A549 (cell line): ENCODE measurements at regions not wholly inside any gene's neighbourhood (a gene's known extent, or its start where the extent isn't known, plus 50 kb on each side); places are given as distances from the start of the nearest gene placed in this dataset.

Experiments used
- ATAC-seq, 2 experiments: fragments of 200-7000 bp in 1 of 2; fragments of >200 bp in 1 of 2; cut with Nextera tagmentation in 1 of 2; cut with Tn5 transposase in 1 of 2; 3 replicates each; pipeline versions ENCODE4 v1.8.0 to v1.9.1; 2018 to 2020; ENCODE audit warnings: mild to moderate bottlenecking in 1 of 2, moderate library complexity in 1 of 2
- CTCF ChIA-PET: fragments of 300-600 bp; sonication (Branson Sonifier 250); formaldehyde crosslinking; extraction: SDS; loops from one replicate; lab custom pipeline; 2021; ENCODE audit warnings: antibody characterized with exemption, inconsistent platforms; lab: Yijun Ruan, JAX
- POLR2A ChIA-PET: fragments of 350-600 bp; formaldehyde crosslinking; extraction: SDS; loops from one replicate; lab custom pipeline; 2021; ENCODE audit warnings: antibody characterized with exemption, inconsistent platforms; lab: Yijun Ruan, JAX
- DNase-seq, 2 experiments: peaks; one replicate each; pipeline versions ENCODE4 v3.0.0 to v3.0.0-alpha.2; 2011 to 2016; ENCODE audit warnings: low read depth in 1 of 2, low spot score in 1 of 2
- FAIRE-seq: peaks from 2 replicates; lab custom pipeline; 2011; peaks lifted over from hg19 to GRCh38; lab: Jason Lieb, UNC
- H3K27ac ChIP-seq, 2 experiments: fragments of >200 bp; sonication (Bioruptor Twin); formaldehyde crosslinking; 3 replicates each; pipeline ENCODE4 v1.5.1; 2016 to 2017
- H3K4me1 ChIP-seq: fragments of >200 bp; sonication (Bioruptor Twin); formaldehyde crosslinking; 3 replicates; pipeline ENCODE4 v1.6.1; 2016
- H3K4me2 ChIP-seq: fragments of >200 bp; sonication (Bioruptor Twin); formaldehyde crosslinking; 3 replicates; pipeline ENCODE4 v1.6.1; 2016
- H3K4me3 ChIP-seq: fragments of >200 bp; sonication (Bioruptor Twin); formaldehyde crosslinking; 3 replicates; pipeline ENCODE4 v1.5.1; 2016
- H3K9me3 ChIP-seq: fragments of >200 bp; sonication (Bioruptor Twin); formaldehyde crosslinking; 3 replicates; pipeline ENCODE4 v1.6.1; 2016
- BHLHE40 ChIP-seq: IDR thresholded peaks from 2 replicates; pipeline ENCODE4 v1.6.1; 2012; ENCODE audit warnings: low read depth, low read length, inconsistent platforms
- CBX2 ChIP-seq: fragments of 200-600 bp; sonication (generic); IDR thresholded peaks from 2 replicates; pipeline ENCODE4 v1.6.1; 2016; ENCODE audit warnings: low read depth, mild to moderate bottlenecking, borderline replicate concordance
- CBX8 ChIP-seq: fragments of 200-600 bp; sonication (generic); IDR thresholded peaks from 2 replicates; pipeline ENCODE4 v1.6.1; 2016
- CHD2 ChIP-seq: fragments of 150-350 bp; IDR thresholded peaks from 2 replicates; pipeline ENCODE4 v1.6.1; 2014; ENCODE audit warnings: low read length; ENCODE audit not compliant: partially characterized antibody
- EHF ChIP-seq: fragments of 250-450 bp; sonication (Bioruptor Pico); IDR thresholded peaks from 2 replicates; pipeline ENCODE4 v1.5.0; 2020; ENCODE audit warnings: mild to moderate bottlenecking
- EP300 ChIP-seq, 2 experiments: fragments of >200 bp; sonication (Bioruptor Twin); formaldehyde crosslinking; IDR thresholded peaks; 2 replicates in 1 of 2; 3 replicates in 1 of 2; pipeline ENCODE4 v1.6.1; 2016 to 2017
- FOXS1 ChIP-seq: fragments of 250-450 bp; sonication (Bioruptor Pico); IDR thresholded peaks from 2 replicates; pipeline ENCODE4 v1.5.0; 2020; ENCODE audit warnings: mild to moderate bottlenecking, moderate library complexity
- HDAC2 ChIP-seq: fragments of 200-600 bp; sonication (generic); IDR thresholded peaks from 2 replicates; pipeline ENCODE4 v1.6.1; 2016
- HES2 ChIP-seq: fragments of >200 bp; sonication (Bioruptor Twin); formaldehyde crosslinking; IDR thresholded peaks from 2 replicates; pipeline ENCODE4 v1.6.1; 2016
- HMGXB4 ChIP-seq: fragments of 250-450 bp; sonication (Bioruptor Pico); IDR thresholded peaks from 2 replicates; pipeline ENCODE4 v1.5.0; 2021; ENCODE audit warnings: mild to moderate bottlenecking, moderate library complexity, borderline replicate concordance
- HOXB5 ChIP-seq: fragments of 250-450 bp; sonication (Bioruptor Pico); IDR thresholded peaks from 2 replicates; pipeline ENCODE4 v1.5.0; 2020; ENCODE audit warnings: mild to moderate bottlenecking, moderate library complexity
- JUNB ChIP-seq: fragments of >200 bp; sonication (Bioruptor Twin); formaldehyde crosslinking; IDR thresholded peaks from 2 replicates; pipeline ENCODE4 v1.6.1; 2016
- KDM1A ChIP-seq: fragments of 200-600 bp; sonication (generic); IDR thresholded peaks from 2 replicates; pipeline ENCODE4 v1.6.1; 2016; ENCODE audit warnings: low read depth, mild to moderate bottlenecking
- KDM5A ChIP-seq: fragments of 200-600 bp; sonication (generic); IDR thresholded peaks from 2 replicates; pipeline ENCODE4 v1.6.1; 2016; ENCODE audit warnings: antibody characterized with exemption, mild to moderate bottlenecking
- MYC ChIP-seq: IDR thresholded peaks from 2 replicates; pipeline ENCODE4 v1.6.1; 2012; ENCODE audit warnings: mild to moderate bottlenecking, inconsistent platforms, low read length, improper control_type of control experiment, borderline replicate concordance
- NR3C1 ChIP-seq: fragments of >200 bp; sonication (Bioruptor Twin); formaldehyde crosslinking; IDR thresholded peaks from 3 replicates; pipeline ENCODE4 v1.6.1; 2017
- RFX5 ChIP-seq: fragments of 450-650 bp; IDR thresholded peaks from 2 replicates; pipeline ENCODE4 v1.7.1; 2014; ENCODE audit warnings: antibody characterized with exemption, mild to moderate bottlenecking, moderate library complexity
- SREBF2 ChIP-seq: fragments of 450-650 bp; IDR thresholded peaks from 2 replicates; pipeline ENCODE4 v1.6.1; 2014; ENCODE audit warnings: mild to moderate bottlenecking, moderate library complexity
- ZC3H11A ChIP-seq: fragments of 450-650 bp; IDR thresholded peaks from 2 replicates; pipeline ENCODE4 v1.6.1; 2014; ENCODE audit warnings: antibody characterized with exemption, mild to moderate bottlenecking
- WGBS: methylation state at CpG from one replicate; pipeline ENCODE4 v1.1.6; 2017; ENCODE audit errors: missing lambda C conversion rate; 5-methylcytosine and 5-hydroxymethylcytosine counted together
- TF ChIP-seq, protein P1 (sequence below): fragments of 200-600 bp; sonication (generic); IDR thresholded peaks from 2 replicates; pipeline ENCODE4 v1.6.1; 2016; ENCODE audit warnings: antibody characterized with exemption, mild to moderate bottlenecking, moderate library complexity
- TF ChIP-seq, protein P2 (sequence below): fragments of 250-450 bp; sonication (Bioruptor Pico); IDR thresholded peaks from 2 replicates; pipeline ENCODE4 v1.5.0; 2020; ENCODE audit warnings: low read depth, mild to moderate bottlenecking, moderate library complexity
- TF ChIP-seq, protein P3 (sequence below): fragments of 150-350 bp; IDR thresholded peaks from 2 replicates; pipeline ENCODE4 v1.6.1; 2014; ENCODE audit warnings: low read depth, mild to moderate bottlenecking, low read length
- TF ChIP-seq, protein P4 (sequence below): fragments of 450-650 bp; IDR thresholded peaks from 2 replicates; pipeline ENCODE4 v1.6.1; 2014; ENCODE audit warnings: antibody characterized with exemption

DNA sequence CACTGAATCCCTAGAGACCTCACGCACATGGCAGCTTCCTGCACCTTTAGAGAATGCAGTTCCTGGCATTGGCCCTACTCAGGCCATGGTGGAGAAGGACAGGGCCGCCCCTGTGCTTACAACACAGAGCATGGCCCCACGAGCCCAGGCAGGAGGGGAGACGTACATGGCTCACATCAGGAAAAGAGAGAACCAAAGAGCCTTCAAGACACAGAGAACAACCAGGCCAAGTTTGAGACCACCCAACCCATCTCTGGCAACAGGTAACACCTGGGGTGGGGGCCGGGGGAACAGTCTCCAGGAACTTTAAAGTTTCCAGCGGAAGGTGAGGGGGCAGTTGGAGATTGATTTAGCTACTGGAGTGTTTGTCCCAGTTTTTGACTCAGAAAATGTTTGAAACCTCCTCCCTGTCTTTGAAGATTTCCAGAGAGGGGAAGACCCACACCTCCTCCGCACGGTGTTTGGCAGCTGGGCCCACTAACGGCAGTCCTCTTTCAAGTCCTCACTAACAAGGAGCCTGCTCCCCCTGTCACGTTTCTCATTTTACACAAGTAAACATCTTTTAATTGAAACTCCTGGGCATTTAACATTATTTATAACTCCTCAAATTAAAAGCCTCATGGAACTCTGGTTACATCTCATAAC lies 1423.8 kb downstream of the TBC1D22A start:
- no peak for TF ChIP-seq RFX5
- no peak for TF ChIP-seq EHF (CRISPR knock-in tag)
- no peak for TF ChIP-seq HOXB5
- TF ChIP-seq CHD2 = no peak
- TF ChIP-seq FOXS1 (CRISPR knock-in tag) = no peak
- TF ChIP-seq HES2 = no peak
- TF ChIP-seq KDM1A = no peak
- TF ChIP-seq HDAC2 = no peak
- no peak for TF ChIP-seq MYC
- TF ChIP-seq, protein P1, sequence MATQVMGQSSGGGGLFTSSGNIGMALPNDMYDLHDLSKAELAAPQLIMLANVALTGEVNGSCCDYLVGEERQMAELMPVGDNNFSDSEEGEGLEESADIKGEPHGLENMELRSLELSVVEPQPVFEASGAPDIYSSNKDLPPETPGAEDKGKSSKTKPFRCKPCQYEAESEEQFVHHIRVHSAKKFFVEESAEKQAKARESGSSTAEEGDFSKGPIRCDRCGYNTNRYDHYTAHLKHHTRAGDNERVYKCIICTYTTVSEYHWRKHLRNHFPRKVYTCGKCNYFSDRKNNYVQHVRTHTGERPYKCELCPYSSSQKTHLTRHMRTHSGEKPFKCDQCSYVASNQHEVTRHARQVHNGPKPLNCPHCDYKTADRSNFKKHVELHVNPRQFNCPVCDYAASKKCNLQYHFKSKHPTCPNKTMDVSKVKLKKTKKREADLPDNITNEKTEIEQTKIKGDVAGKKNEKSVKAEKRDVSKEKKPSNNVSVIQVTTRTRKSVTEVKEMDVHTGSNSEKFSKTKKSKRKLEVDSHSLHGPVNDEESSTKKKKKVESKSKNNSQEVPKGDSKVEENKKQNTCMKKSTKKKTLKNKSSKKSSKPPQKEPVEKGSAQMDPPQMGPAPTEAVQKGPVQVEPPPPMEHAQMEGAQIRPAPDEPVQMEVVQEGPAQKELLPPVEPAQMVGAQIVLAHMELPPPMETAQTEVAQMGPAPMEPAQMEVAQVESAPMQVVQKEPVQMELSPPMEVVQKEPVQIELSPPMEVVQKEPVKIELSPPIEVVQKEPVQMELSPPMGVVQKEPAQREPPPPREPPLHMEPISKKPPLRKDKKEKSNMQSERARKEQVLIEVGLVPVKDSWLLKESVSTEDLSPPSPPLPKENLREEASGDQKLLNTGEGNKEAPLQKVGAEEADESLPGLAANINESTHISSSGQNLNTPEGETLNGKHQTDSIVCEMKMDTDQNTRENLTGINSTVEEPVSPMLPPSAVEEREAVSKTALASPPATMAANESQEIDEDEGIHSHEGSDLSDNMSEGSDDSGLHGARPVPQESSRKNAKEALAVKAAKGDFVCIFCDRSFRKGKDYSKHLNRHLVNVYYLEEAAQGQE = no peak
- TF ChIP-seq EP300 (IDR thresholded peaks at IDR 0.05) = no peak
- no peak for TF ChIP-seq CBX8
- no peak for TF ChIP-seq HMGXB4 (CRISPR knock-in tag)
- no peak for TF ChIP-seq BHLHE40
- TF ChIP-seq CBX2 = no peak
- no peak for TF ChIP-seq KDM5A
- TF ChIP-seq NR3C1 = no peak
- no peak for TF ChIP-seq ZC3H11A
- TF ChIP-seq, protein P2, sequence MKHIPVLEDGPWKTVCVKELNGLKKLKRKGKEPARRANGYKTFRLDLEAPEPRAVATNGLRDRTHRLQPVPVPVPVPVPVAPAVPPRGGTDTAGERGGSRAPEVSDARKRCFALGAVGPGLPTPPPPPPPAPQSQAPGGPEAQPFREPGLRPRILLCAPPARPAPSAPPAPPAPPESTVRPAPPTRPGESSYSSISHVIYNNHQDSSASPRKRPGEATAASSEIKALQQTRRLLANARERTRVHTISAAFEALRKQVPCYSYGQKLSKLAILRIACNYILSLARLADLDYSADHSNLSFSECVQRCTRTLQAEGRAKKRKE (CRISPR knock-in tag) = no peak
- Histone ChIP-seq H3K4me3 (no peak overlapping the region), H3K4me1 (peaks cover 16% of the 10 kb centered on the region), H3K9me3 (peaks cover 10% of the 10 kb centered on the region; the same call in 1 of the 3 replicates), H3K4me2 (no peak overlapping the region), H3K27ac (no peak overlapping the region)
- ChIA-PET CTCF (no interaction called here), POLR2A (no interaction called here)
- DNase-seq (no peak), FAIRE-seq (no peak), ATAC-seq (no peak)
- WGBS = 75% methylated on average over 8 of the region's 10 CpGs

DNA sequence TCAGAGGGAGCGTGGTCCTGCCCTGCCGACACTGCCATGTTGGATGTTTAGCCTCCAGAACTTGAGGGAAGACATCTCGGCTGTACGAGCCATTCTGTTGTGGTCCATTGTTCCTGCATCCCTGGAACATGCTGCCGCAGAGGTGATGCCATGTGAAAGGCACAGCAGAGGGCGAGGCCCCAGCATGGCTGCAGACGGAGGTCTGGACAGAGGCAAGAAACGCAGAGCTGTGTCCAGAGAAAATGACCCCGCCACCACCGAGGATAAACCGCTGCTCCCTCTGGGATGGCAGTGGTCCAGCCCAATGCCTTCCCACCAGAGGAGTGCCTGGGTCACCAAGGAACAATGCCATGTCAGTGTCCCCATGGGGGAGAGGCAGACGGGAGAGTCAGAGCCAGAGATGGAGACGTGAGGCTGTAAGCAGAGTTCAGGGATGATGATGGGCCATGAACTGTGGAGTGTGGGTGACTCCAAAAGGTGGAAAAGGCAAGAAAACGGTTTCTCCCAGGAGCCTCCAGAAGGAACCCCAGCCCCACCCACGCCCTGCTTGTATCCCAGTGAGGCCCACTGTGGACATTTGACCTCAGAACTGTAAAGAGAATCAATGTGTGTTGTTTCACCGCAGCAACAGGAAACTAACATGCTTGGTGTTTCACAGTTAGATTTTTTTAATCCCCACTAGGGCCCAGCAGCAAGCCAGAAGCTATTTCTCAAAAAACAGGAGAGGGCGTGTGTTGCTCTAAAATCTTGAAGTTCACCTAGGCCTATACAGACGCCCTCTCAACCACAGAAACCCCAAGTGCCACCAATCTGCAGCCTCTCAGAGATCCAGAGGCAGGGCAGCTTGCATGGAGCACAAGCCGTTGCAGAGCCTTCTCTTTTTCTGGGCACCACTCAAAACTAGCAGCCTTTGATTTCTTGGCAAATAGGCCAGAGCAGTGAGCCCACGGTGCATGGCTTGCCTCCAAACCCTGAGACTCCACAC lies 1422.9 kb downstream of the TBC1D22A start:
- Histone ChIP-seq H3K4me1 (peaks cover 16% of the 10 kb centered on the region), H3K4me3 (no peak overlapping the region), H3K4me2 (no peak overlapping the region), H3K9me3 (peaks cover 2% of the 10 kb centered on the region; the same call in 1 of the 3 replicates), H3K27ac (no peak overlapping the region)
- CTCF ChIA-PET = no interaction called here
- 86% methylated on average over 16 of the region's 20 CpGs for WGBS
- POLR2A ChIA-PET = no interaction called here
- FAIRE-seq (no peak), DNase-seq (no peak), ATAC-seq (no peak)
- no peak for TF ChIP-seq SREBF2
- no peak for TF ChIP-seq KDM5A
- TF ChIP-seq, protein P1 = no peak
- TF ChIP-seq JUNB = no peak
- TF ChIP-seq, protein P3, sequence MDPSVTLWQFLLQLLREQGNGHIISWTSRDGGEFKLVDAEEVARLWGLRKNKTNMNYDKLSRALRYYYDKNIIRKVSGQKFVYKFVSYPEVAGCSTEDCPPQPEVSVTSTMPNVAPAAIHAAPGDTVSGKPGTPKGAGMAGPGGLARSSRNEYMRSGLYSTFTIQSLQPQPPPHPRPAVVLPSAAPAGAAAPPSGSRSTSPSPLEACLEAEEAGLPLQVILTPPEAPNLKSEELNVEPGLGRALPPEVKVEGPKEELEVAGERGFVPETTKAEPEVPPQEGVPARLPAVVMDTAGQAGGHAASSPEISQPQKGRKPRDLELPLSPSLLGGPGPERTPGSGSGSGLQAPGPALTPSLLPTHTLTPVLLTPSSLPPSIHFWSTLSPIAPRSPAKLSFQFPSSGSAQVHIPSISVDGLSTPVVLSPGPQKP = no peak
- no peak for TF ChIP-seq HDAC2
- TF ChIP-seq, protein P4, sequence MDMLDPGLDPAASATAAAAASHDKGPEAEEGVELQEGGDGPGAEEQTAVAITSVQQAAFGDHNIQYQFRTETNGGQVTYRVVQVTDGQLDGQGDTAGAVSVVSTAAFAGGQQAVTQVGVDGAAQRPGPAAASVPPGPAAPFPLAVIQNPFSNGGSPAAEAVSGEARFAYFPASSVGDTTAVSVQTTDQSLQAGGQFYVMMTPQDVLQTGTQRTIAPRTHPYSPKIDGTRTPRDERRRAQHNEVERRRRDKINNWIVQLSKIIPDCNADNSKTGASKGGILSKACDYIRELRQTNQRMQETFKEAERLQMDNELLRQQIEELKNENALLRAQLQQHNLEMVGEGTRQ = no peak
- TF ChIP-seq MYC = no peak
